Activated CD8-positive, alpha-beta memory T cell treated with anti-CD3 and anti-CD28 coated beads for 24 hours (primary cell): ENCODE measurements at regions not wholly inside any gene's neighbourhood (a gene's known extent, or its start where the extent isn't known, plus 50 kb on each side); places are given as distances from the start of the nearest gene placed in this dataset.
"Not testable (repeated sequence)": the region's sequence is repeated elsewhere in the genome, so short reads cannot be mapped to it uniquely, and the experiment has no call there.

Experiments used
- DNase-seq: peaks from one replicate; pipeline ENCODE4 v3.0.0-alpha.2; 2020

DNA sequence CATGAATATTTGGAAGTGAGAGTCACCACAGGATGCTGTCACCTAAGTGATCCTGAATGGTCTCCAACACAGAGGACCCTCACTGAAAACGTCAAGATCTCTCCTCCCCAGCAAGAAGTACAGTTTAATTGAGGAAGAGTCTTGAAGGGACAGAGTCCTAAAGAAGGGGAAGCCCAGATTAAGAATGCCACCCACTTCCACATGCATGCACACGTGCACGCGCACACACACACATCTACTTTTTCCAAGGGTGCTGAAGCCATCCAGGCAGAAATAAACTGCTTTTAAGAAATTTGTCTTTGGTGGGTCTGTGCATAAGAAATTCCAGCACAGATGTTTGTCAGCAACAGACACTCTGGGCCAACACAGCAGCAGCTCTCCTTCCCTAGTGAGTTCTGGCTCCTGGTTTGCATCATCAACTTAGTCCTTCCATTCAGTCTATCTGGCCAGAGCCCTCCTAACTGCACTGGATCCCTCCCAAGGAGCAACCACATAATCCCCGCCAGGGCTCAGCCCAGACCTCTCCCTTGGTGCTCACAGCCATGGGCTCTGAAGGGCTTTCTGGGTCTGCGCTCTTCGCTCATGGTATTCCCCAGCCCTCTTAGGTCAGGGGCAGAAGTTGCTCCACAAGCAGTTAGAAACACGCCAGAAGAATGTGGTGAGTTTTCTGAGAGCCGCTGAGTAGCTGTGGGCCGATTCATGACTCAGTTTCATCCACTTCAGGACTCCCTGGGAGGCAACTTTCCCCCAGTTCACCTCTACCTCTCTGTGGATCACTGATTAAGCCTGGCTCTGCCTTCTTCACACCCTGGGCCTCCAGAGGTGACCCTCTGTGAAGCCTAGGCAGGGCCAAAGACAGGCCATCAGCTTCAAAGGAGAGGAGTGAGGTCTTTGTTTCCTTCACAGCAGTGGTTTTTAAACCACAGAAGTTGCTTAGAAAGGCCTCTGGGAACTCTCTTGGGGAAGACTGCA, 132.6 kb upstream of the LIPC start:
- no peak for DNase-seq

DNA sequence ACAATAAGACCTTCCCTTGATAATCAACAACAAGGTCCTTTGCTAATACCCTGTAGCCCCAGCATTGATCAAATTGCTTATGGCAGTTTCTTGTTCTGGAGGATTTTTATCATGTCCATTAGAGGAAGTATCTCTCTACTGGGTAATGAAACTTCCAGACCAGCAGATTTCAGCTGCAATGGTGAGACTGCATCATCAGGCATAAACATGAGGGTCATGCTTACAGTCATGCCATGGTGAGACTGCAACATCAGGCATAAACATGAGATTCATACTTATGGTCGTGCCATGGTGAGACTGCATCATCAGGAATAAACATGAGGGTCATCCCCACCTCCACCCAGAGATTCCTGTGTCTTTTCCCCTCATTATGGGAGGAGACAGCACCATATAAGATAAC, 129.0 kb upstream of the LIPC start:
- no peak for DNase-seq

DNA sequence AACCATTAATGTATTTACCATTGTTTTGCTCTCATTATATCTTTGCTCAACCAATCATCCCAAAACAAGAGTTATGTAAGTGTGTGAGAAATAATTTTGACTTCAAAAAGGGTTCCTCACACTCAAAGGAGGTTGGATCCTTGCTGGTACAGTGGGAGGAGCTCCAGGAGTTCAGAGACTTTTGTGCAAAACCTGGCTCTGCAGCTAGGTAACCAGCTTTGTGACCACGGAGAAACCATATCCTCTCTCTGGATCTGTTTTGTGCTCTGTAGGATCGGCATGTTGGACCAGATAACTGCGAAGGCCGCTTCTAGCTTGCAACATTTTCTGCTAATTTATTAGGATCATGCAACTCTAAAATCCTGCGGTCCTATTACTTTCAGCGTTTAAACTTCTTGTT, 128.6 kb upstream of the LIPC start:
- no peak for DNase-seq

DNA sequence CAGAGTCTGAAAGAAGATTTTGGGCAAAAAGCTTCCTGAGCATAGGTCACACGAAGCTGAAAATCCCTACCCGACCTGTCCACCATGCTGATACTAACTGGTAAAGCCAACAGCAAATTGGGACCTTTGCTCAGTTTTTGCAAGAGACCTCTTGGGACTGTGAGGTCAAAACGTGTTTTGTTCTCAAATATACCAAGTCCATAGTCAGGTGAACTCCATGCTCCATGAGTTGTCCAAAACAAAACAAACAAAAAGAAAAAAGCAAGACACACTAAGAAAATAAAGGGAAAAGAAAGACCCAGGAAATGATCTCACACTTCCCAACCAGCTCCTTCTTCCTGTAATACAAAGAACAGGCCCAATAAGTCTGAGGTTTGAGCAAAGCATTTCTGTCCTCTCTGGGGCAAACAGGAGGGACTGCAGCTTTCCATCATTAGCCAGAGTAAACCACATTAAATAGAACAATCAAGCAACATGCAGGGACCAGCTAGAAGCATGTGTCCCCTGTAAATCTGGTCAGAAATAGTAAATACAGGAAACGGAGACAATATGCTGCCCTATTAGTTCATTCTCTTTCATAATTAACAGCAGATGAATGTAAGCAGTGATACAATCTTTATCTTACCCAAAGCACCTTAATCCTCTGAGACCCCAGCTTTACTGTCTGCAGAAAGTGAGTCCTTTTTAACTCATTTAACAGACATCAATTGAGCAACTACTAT, 125.0 kb upstream of the LIPC start:
- no peak for DNase-seq

DNA sequence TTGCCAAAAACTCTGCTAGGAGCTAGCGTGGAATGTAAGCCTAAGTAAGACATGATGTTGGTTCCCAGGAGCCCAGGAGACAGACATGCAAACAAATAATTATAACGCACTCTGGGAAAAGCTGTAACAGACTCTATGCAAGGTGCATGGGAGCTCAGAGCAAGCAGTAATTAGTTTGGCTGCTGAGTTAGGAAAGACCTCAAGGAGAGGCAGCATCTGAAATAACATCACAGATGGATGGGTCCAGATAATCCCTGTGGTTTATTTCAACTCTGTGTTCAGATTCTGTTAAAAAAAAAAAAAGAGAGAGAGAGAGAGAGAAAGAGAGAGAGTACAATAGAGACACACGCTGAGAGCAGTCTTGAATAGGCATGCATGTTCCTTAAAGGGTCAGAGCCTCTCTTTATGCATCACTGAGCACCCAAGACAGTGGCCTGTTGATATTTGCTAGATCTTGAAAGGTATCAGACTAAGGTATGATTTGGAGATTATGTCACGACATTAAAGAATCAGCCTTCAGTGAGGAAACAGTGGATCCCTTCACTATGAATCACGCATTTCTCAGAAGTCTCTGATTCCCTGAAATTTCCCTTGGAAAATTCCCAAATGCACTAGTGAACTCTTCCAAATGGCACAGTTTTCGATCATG, 124.4 kb upstream of the LIPC start:
- DNase-seq = no peak

DNA sequence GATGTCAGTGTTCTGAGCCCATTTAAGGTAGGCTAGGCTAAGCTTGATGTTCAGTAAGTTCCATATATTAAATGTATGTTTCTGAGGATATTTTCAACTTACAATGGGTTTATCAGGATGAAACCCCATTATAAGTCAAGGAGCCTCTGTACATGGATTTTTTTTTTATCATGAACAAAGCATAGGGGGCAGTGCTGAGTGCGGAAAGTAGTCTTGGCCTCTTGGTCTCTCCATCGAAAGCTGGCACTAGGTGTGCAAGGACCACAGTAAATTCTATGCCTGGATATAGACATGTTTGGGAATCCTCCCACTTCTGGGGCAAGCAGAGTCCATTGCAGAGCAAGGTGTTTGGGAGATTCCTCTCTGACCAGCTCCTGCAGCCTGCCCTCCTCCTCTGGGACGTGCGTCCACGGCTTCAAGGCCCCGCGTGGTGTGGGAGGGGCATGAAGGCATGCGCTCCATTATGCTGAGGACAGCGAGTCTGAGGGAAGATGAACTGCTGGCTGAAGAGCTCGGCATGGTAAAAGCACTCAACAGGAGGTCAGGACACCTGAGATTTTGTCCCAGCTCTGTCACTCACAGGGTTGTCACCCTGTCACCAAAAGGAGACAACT, 122.9 kb upstream of the LIPC start:
- no peak for DNase-seq

DNA sequence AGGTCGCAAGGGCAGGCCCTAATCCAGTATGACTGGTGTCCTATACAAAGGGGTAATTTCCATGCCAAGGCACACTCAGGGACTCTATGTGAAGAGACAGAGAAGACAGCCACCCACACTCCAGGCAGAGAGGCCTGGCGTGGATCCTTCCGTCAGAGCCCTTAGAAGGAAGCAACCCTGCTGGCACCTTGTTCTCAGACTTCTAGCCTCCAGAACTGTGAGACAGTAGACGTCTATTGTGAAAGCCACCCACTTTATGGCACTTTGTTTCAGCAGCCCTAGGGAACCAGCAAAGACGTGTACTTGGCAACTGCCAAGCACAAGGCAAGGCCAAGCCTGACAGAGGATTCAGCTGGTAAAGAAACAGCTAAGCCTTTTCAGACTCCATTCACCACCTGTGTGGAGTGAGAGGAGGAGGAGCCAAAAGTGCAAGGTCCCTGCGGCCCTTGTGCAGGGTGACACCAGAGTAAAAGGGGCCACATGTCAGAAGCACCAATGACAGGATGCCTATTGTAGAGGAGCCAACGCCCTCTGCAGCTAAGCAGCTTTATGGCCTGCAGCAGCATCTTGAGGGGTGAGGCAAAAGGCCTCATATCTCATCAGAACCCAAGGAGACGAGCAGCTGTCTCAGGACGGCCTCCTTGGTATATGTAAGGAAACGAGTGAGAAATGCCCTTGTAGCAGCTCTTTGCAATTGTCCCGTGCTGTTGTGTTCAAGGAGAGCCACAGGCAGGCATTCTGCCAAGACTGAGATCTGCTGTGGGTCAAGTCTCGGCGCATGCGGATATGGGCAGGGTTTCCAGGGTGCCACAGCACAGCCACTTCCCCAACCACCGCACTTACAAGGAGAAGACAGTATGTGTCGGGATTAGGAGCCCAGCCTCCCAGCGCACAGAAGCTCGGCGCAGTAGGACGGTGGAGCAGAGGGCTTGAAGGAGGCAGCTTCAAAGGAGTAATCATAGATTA, 121.5 kb upstream of the LIPC start:
- DNase-seq = no peak

DNA sequence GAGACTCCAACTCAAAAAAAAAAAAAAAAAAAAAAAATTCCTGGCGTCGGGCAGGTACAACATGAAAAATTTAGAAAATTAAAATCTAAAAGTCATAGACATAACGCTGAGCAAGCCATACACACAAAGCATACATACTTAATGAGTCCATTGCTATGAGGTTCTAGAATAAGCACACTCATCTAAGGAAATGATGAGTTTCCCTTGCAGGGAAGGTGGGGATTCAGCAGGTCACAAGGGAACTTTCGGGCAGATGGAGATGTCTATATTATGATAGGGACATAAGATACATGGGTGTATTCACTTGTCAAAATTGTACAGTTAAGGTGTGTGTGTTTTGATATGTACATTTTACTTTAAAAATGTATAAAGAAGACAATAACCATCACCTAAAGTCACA, 120.2 kb upstream of the LIPC start:
- no peak for DNase-seq

DNA sequence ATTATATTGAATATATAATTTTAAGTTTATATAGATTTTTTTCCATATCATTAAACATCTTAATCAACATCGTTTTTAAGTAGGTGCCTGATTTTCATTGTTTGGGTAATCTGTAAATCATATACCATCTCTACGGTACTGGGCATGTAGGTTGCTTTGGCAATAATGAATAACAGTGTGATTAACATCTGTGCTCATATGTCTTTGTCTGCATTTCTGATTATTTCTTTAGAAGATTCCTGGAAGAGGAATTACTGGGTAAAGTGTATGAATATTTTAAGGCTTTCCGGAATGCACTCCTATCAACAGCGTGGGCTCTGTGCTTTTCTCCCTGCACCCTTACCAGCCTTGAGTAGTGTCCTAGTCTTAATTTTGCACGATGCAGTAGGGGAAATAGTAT, 119.8 kb upstream of the LIPC start:
- DNase-seq = no peak

DNA sequence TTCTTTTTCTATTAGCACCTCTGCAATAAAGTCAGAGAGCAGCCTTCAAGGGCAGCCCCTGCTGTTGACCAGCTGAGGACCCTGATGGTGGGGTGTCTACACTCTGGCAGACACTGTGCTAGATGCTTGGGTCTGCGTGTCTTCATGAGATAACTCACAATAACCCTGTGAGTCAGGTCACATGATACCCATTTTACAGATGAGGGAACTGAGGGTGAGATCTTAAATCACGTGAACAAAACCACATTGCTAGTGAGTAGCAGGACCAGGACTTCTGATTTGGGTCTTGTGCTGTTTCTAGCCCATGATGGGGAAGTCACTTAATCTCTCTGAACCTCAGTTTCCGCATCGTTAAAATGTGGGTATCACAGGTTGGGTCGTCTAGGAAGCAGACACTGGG, 118.5 kb upstream of the LIPC start:
- no peak for DNase-seq

DNA sequence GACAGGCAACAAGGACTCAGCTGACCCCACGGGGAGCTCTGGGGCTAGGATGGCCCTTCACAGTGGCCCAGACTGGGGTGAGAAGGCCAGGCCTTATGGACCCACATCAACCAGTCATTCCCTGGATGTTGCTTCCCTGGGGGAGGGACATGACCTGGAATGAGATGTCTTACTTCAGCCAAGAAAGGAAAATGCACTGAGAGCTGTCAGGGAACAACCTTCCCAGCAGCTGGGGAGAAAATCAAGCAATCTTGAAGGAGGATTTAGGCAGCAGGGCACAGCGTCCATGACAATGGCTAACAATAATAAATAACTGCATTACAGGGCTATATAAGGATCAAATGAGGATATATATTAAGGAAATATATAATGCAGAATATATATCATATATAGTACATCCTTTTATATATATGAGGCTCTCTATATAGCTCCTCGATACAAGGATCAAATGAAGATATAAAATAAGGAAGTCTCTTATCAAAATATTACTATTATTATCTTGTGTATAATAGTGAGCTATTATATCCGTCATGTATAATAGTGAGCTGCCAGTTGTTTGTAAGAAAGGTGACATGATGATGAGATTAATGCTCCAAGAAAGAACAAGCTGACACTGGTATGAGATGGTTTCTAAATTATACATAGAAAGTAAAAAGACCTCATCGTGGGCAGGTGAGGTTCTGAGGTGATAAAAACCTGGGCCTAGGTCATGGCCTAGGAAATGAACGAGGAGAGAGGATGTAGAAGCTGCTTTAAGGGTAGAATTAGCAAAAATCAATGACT, 117.8 kb upstream of the LIPC start:
- no peak for DNase-seq

DNA sequence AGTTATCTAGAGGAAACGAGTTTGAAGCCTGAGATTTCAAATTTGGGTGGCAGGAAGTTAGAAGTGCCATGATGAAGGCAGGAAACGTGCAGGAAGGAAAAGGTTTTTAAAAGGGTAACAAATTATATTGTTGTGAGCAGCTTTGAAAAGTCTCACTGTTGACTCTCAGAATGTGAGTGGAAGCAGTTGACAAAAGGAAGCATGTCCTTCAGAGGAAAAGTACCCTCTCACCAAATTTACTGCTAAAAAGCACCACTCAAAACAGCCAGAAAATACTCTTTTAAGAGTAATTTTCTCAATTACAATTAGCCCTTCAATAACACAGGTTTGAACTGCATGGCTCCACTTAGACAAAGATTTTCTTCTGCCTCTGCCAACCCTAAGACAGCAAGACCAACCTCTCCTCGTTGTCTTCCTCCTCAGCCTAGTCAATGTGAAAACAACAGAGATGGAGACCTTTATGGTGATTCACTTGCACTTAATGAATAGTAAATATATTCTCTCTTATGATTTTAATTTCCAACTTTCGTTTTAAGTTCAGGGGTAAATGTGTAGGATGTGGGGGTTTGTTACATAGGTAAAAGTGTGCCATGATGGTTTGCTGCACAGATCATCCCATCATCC, 117.1 kb upstream of the LIPC start:
- DNase-seq = no peak

DNA sequence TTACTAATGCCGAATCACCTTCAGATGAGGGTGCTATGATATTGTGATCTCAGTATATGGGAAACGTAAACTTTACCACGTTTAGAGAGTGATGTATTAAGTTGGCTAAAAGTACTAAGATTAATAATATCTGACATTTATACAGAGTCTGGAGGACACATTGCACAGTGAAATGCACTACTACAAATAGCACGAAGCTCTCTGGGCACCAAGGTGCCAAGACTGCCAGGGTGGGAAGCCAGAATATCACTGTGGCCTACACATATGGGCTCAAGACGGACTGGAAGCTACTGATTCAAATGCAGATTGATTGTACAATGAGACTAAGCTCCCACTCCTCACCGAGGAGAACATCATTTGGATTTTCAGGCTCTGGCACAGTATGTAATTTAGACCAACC, 113.3 kb upstream of the LIPC start:
- no peak for DNase-seq

DNA sequence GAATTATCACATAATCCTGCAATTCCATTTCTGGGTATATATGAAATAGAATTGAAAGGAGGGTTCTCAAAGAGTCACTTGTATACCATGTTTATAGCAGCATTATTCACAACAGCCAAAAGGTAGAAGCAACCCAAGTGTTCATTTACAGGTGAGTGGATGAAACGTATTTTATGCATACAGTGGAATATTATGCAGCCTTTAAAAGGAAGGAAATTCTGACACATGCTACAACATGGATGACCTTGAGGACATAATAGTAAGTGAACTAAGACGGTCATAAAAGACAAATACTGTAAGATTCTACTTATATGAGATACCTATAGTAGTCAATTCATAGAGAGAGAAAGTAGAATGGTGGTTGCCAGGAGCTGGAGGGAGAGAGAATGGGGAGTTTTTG, 110.8 kb upstream of the LIPC start:
- no peak for DNase-seq

DNA sequence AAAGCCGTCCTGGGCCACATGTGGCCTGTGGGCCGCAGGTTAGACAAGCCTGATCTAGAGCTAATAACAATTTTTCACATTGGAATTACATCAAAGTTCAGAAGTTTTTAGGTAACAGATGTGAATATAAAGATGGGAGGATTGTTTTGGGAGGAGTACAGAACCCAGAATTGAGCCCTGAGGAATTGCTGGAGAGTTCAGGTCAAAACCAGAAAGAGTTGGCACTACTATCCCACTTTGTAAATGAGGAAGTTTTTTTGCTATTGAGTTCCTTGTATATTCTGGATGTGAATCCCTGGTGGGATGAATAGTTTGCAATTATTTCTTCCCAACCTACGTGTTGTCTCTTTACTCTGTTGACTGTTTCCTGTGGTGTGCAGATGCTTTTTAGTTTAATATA, 109.5 kb upstream of the LIPC start:
- no peak for DNase-seq

DNA sequence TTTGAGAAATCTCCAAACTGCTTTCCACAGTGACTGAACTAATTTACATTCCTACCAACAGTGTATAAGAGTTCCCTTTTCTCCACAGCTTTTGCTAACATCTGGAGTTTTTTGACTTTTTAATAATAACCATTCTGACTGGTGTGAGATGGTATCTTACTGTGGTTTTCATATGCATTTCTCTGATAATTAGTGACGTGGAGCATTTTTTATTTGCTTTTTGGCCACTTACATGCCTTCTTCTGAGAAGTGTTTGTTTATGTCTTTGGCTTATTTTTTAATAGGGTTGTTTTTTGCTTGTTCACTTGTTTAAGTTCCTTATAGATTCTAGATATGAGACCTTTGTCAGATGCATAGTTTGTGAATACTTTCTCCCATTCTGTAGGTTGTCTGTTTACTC, 108.5 kb upstream of the LIPC start:
- not testable (repeated sequence) for DNase-seq

DNA sequence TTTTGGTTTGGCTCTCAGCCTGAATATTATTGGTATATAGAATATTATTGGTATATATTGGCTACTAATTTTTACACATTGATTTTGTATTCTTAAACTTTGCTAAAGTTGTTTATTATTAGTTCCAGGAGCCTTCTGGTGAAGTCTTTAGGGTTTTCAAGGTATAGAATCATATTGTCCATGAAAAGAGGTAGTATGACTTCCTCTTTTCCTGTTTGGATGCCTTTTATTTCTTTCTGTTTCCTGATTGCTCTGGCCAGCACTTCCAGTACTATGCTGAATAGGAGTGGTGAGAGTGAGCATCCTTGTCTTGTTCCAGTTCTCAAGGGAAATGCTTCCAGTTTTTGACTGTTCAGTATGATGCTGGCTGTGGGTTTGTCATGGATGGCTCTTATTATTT, 107.3 kb upstream of the LIPC start:
- DNase-seq = no peak

DNA sequence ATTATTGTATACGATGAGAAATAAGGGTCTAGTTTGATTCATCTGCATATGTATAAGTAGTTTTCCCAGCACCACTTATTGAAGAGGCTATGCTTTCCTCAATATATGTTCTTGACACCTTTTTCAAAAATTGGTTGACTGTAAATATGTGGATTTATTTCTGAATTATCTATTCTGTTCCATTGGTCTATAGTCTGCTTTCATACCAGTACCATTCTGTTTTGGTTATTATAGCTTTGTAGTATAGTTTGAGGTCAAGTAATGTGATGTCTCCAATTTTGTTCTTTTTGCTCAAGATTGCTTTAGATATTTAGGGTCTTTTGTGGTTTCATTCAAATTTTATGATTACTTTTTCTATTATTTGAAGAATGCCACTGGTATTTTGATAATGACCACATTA, 103.8 kb upstream of the LIPC start:
- no peak for DNase-seq

DNA sequence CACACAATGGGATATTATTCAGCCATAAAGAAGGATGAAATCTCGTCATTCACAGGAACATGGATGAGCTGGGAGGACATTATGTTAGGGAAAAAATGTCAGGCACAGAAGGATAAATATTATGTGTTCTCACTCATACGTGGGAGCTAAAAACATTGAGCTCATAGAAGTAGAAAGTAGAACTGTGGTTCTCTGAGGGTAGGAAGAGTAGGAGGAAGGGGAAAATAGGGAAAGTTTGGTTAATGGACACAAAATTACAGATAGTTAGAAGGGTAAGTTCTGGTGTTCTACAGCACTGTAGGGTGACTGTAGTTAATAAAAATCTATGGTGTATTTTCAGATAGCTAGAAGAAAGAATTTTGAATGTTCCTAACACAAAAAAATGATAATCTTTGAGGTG, 102.6 kb upstream of the LIPC start:
- no peak for DNase-seq

DNA sequence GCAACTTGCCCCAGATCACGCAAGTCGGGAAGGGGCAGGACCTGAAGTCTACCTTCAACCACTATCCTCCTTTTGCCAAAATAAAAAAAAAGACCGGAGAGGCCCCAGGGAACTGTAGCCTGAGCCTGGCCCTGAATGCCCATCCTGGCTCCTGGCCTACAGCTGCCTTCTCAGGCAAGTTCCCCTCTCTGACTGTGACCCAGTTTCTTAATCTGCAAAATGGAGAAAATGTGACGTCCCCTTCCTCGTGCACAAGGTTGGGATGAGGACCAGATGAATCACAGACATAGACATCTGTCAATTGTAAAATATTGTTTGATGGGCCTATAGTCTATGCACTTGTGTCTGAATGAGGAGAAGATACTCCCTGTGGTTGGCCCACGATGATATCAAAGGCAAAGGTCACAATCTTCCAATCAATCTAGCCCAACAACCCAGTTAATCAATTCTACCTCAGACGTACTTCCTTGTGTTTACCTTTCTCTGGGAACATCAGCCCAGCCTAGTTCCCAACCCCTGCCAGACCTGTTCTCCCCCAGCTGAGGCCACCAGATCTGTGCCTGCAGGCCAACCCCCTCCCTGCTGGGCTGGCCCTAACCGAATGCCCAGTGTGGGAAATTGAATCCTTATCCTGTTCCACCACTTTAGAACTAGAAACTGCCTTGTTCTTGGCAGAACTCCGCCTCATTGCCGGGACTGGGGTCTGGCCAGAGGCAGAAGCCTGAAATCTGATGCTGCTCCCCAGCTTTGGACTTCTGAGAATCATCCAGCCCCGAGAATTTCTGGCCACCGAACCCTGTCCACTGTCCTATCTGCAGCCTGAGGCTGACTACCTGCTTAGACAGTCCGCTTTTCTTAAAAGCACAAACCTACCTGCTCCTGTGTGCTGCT, 101.8 kb upstream of the LIPC start:
- no peak for DNase-seq
